HEK293 (cell line): ENCODE measurements at regions not wholly inside any gene's neighbourhood (a gene's known extent, or its start where the extent isn't known, plus 50 kb on each side); places are given as distances from the start of the nearest gene placed in this dataset.

Source experiments
- IKZF3 ChIP-seq: fragments of 450-650 bp; IDR thresholded peaks from 2 replicates; pipeline ENCODE4 v1.5.0; 2018; ENCODE audit warnings: missing biosample characterization, mild to moderate bottlenecking, missing genetic modification characterization, moderate library complexity
- PRDM1 ChIP-seq: fragments of 450-650 bp; formaldehyde crosslinking; IDR thresholded peaks from 2 replicates; pipeline ENCODE4; 2016; ENCODE audit warnings: missing biosample characterization, missing genetic modification characterization
- PRDM10 ChIP-seq: fragments of 450-650 bp; formaldehyde crosslinking; IDR thresholded peaks from 2 replicates; pipeline ENCODE4 v1.5.1; 2016; ENCODE audit warnings: missing biosample characterization, missing genetic modification characterization
- SCRT1 ChIP-seq: fragments of 450-650 bp; formaldehyde crosslinking; IDR thresholded peaks from 2 replicates; pipeline ENCODE4 v1.5.1; 2016; ENCODE audit warnings: missing biosample characterization, missing genetic modification characterization, borderline replicate concordance
- SP2 ChIP-seq: fragments of 450-650 bp; formaldehyde crosslinking; IDR thresholded peaks from 2 replicates; pipeline ENCODE4 v1.5.1; 2016; ENCODE audit warnings: missing biosample characterization, missing genetic modification characterization
- WT1 ChIP-seq: fragments of 450-650 bp; formaldehyde crosslinking; IDR thresholded peaks from 2 replicates; pipeline ENCODE4 v1.5.1; 2016; ENCODE audit warnings: missing biosample characterization, missing genetic modification characterization
- YY1 ChIP-seq: fragments of 450-650 bp; formaldehyde crosslinking; IDR thresholded peaks from 2 replicates; pipeline ENCODE4 v1.5.1; 2018; ENCODE audit warnings: missing biosample characterization, missing genetic modification characterization
- ZBTB10 ChIP-seq: fragments of 450-650 bp; formaldehyde crosslinking; IDR thresholded peaks from 2 replicates; pipeline ENCODE4 v1.5.1; 2016; ENCODE audit warnings: missing biosample characterization, missing genetic modification characterization
- ZBTB17 ChIP-seq: fragments of 450-650 bp; formaldehyde crosslinking; IDR thresholded peaks from 2 replicates; pipeline ENCODE4 v1.5.1; 2016; ENCODE audit warnings: missing biosample characterization, missing genetic modification characterization
- ZBTB48 ChIP-seq: fragments of 450-650 bp; formaldehyde crosslinking; IDR thresholded peaks from 2 replicates; pipeline ENCODE4 v1.5.1; 2016; ENCODE audit warnings: missing biosample characterization, missing genetic modification characterization
- ZNF280D ChIP-seq: fragments of 450-650 bp; formaldehyde crosslinking; IDR thresholded peaks from 2 replicates; pipeline ENCODE4 v1.5.1; 2016; ENCODE audit warnings: missing biosample characterization, missing genetic modification characterization
- ZNF324 ChIP-seq: fragments of 450-650 bp; formaldehyde crosslinking; IDR thresholded peaks from 2 replicates; pipeline ENCODE4 v1.5.1; 2016; ENCODE audit warnings: missing biosample characterization, missing genetic modification characterization
- ZNF341 ChIP-seq: fragments of 450-650 bp; formaldehyde crosslinking; IDR thresholded peaks from 2 replicates; pipeline ENCODE4; 2016; ENCODE audit warnings: low read depth, missing biosample characterization, missing genetic modification characterization
- ZNF362 ChIP-seq: fragments of 450-650 bp; formaldehyde crosslinking; IDR thresholded peaks from 2 replicates; pipeline ENCODE4 v1.5.1; 2016; ENCODE audit warnings: missing biosample characterization, missing genetic modification characterization
- ZNF366 ChIP-seq: fragments of 450-650 bp; formaldehyde crosslinking; conservative IDR thresholded peaks from 2 replicates; pipeline ENCODE4 v1.5.1; 2016; ENCODE audit warnings: missing biosample characterization, missing genetic modification characterization
- ZNF423 ChIP-seq: fragments of 450-650 bp; formaldehyde crosslinking; IDR thresholded peaks from 2 replicates; pipeline ENCODE4 v1.5.1; 2016; ENCODE audit warnings: missing biosample characterization, missing genetic modification characterization
- ZNF600 ChIP-seq: fragments of 450-650 bp; formaldehyde crosslinking; IDR thresholded peaks from 2 replicates; pipeline ENCODE4 v1.5.1; 2016; ENCODE audit warnings: missing biosample characterization, missing genetic modification characterization
- ZNF610 ChIP-seq: fragments of 450-650 bp; formaldehyde crosslinking; IDR thresholded peaks from 2 replicates; pipeline ENCODE4 v1.5.1; 2016; ENCODE audit warnings: missing biosample characterization, missing genetic modification characterization, borderline replicate concordance
- ZNF629 ChIP-seq: fragments of 450-650 bp; formaldehyde crosslinking; IDR thresholded peaks from 2 replicates; pipeline ENCODE4 v1.5.1; 2017; ENCODE audit warnings: missing biosample characterization, missing genetic modification characterization
- ZSCAN30 ChIP-seq: fragments of 450-650 bp; IDR thresholded peaks from 2 replicates; pipeline ENCODE4 v1.5.1; 2018; ENCODE audit warnings: missing biosample characterization, mild to moderate bottlenecking, missing genetic modification characterization, moderate library complexity
- ZXDB ChIP-seq: fragments of 450-650 bp; formaldehyde crosslinking; IDR thresholded peaks from 2 replicates; pipeline ENCODE4 v1.5.1; 2016; ENCODE audit warnings: missing biosample characterization, missing genetic modification characterization

- TF ChIP-seq ZNF280D (tag by site-specific recombination) (peak; percentile 62; the same call in 1 of the 2 replicates), ZNF423 (tag by site-specific recombination) (peak; percentile 82), ZXDB (tag by site-specific recombination) (peak; percentile 52), SP2 (peak; percentile 23; the same call in 1 of the 2 replicates), SCRT1 (tag by site-specific recombination) (peak; percentile 48; the same call in 1 of the 2 replicates), PRDM10 (tag by site-specific recombination) (peak; percentile 63), ZSCAN30 (peak; percentile 46; the same call in 1 of the 2 replicates), YY1 (tag by site-specific recombination) (peak; percentile 70; the same call in 1 of the 2 replicates), PRDM1 (tag by site-specific recombination) (peak; percentile 76), ZBTB17 (tag by site-specific recombination) (peak; percentile 76), ZNF341 (tag by site-specific recombination) (peak; percentile 91), ZNF324 (peak; percentile 36; the same call in 1 of the 2 replicates), ZBTB48 (tag by site-specific recombination) (peak; percentile 98), ZNF366 (tag by site-specific recombination) (peak; percentile 90), WT1 (tag by site-specific recombination) (0 out of 2 replicates have a peak, but pooled peaks have one; percentile 18), ZNF600 (tag by site-specific recombination) (peak; percentile 80), ZBTB10 (tag by site-specific recombination) (0 out of 2 replicates have a peak, but pooled peaks have one; percentile 63), IKZF3 (tag by site-specific recombination) (peak; percentile 93), ZNF362 (tag by site-specific recombination) (peak; percentile 17; the same call in 1 of the 2 replicates), ZNF610 (peak; percentile 48; the same call in 1 of the 2 replicates), ZNF629 (tag by site-specific recombination) (peak; percentile 43)
Observed at GRCh38 chr9:87041553-87042235, 94.4 kb upstream of the GAS1 start (continued).
